T47D (cell line): ENCODE measurements at regions not wholly inside any gene's neighbourhood (a gene's known extent, or its start where the extent isn't known, plus 50 kb on each side); places are given as distances from the start of the nearest gene placed in this dataset.

Experiments used
- DNase-seq, 2 experiments: peaks; one replicate each; pipeline versions ENCODE4 v3.0.0 to v3.0.0-alpha.2; 2011 to 2012; ENCODE audit warnings: low read depth in 1 of 2, low spot score in 1 of 2
- JUND ChIP-seq: IDR thresholded peaks from 2 replicates; pipeline ENCODE4 v1.6.1; 2012; ENCODE audit warnings: low read depth
- in situ Hi-C: cut with HindIII; loops from 2 replicates; pipeline ENCODE4 v1.10.0; 2016; ENCODE audit warnings: low sequenced_read_pairs, low pct_unique_long_range_greater_than_20kb

DNA sequence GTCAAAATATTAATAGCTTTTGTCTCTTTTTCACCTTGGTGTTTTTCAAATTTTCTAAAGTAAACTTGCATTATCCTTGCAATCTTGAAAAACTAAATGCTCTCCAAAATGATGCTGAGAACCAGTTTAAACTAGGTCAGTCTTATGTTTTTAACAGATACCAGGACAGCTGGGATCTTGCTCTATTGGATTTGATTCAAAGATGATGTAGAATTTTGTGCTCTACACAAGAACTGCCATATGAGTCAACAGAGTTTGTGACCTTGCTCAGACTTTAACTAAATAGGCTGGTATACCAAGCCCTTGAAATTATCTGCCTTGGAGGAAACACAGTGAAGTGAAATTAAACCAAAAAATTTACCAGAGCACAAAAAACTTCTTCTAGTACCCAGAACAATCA is 991.1 kb downstream of the STPG2 start:
- no peak for TF ChIP-seq JUND
- in situ Hi-C loops = no loop called here

DNA sequence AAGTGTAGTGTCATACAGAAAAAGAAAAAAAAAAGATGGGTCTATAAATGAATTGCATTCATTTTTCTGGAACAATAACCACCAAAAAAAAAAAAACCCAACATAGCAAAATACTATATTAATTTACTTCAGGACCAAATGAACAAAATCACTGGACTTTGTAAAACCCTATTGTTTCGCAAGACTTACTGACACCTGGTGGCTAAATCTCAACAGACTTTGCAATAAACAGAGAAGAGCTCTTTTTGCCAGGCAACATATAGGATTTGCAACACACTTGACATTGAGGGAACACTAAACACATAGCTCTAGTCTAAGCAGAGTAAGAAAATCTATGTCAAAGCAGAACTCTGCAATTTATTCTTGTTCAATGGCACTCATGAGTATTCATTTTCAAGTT is 990.2 kb downstream of the STPG2 start:
- peak; percentile 1 to 49 for DNase-seq
- in situ Hi-C loops = no loop called here
- TF ChIP-seq JUND = no peak

More for the DNA sequence above, 991.1 kb downstream of the STPG2 start:
- DNase-seq = no peak

DNA sequence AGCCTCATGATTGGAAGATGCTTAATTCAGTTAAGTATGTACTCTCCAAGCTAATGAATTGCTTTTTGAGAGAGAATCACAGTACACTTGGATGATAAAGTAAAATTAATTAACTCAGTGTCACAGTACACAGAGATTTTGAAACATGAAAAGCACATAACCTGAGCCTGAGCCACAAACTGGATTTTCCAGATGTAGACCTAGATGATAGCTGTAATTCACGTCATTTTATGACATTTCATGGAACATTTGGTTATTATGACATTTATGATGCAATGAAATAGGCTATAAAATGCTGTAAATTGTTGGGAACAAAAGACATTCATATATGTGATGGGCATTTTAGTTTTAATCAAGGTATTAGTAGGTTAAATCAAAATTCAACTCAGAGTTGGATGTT is 983.7 kb downstream of the STPG2 start:
- TF ChIP-seq JUND = no peak
- in situ Hi-C loops = no loop called here
- DNase-seq = no peak

DNA sequence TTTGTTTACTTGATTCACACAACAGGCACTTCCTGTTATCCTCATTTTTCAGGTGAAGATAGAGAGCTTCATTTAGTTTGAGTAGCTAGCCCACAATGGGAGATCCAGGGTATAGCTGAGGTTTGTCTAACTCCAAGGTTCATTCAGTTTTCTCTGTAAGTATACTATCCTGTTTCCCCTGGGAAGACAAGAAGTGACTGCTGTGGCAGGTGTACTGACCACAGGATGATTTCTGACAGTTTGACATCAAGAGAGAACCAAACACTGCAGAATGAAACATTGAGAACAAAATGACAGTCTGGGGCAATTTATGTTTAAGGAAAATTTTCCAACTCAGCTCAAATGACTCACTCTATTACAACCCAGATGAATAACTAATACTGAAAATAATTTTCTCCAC is 958.0 kb downstream of the STPG2 start:
- TF ChIP-seq JUND = no peak
- in situ Hi-C loops = no loop called here
- no peak for DNase-seq

DNA sequence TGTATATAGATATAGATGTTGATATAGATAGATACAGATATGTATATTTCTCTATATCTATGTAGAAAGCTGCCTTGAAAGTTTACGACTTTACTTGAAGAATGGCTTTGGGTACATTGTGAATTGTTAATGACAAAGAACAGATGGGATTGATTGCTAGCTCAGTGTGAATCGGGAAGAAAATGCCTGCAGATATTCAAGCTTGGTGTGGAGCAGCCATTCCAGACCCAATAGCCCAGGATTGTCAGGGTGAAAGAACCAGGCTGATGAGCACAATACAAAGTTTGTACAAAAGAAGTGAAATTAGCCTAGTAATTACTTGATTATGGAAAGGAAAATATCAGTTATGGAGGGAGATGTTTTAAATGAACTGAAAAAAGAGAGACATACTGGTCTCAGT is 946.2 kb downstream of the STPG2 start:
- in situ Hi-C loops = no loop called here
- no peak for DNase-seq
- no peak for TF ChIP-seq JUND

DNA sequence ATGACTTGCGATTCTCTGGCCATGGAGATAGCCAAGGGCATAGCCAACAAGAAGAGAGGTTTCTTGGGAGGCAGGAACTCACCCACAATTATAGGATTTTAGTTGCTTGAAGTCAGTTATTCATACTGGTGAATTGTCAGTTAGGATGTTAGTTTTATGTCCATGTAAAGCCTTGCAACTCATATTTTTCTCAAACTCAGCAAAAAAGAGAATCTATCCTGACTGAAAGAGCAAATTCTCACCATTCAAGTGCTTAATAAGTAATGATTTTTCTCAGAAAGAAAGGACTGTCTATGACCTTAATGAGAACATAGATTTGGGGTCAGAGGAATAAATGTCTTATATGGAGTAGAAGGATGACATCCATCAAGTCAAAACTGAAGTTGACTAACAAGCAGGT is 934.5 kb downstream of the STPG2 start:
- no peak for TF ChIP-seq JUND
- in situ Hi-C loops = no loop called here

DNA sequence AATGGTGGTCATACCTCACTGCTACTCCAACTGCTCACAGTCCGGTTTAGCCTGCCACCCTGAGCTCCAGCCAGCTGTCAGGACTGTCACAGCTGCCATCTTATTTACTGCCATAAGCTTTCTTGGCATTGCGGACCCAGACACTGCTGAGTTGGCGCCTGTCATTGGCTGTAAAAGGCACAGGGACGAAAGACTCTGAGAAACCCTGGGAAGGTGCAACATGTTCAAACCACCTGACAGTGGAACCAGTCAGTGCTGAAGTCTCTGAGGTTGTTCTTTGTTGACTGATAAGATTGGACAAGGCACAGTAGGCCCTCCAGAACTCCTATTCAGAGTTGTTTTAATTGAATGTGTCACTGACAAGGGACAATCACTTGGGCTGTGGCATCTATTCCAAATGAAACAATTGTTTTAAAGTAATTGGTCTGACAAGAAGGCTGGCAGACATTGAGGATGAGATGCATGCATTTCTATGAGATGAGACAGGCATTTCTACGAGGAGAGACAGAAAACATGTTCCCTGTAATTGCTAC is 927.8 kb downstream of the STPG2 start:
- TF ChIP-seq JUND = no peak
- no peak for DNase-seq
- in situ Hi-C loops = no loop called here

More for the DNA sequence above, 934.5 kb downstream of the STPG2 start:
- no peak for DNase-seq

DNA sequence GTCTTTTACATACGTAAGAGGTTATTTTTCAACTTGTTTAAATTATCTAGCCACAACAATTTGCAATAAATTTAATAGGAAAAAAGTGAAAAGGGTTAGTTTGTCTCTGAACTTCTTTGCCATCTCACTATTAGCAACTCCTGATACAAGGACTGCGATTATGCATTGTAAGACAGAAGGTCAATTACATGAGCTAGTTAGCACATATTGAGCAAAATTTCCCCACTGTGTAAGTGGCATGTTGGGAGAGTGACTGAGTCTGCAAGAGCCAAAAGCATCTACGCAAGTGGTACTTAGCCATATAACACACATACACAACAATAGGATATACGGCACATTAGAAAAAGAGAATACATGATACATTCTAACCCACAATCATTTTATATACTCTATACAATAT is 927.2 kb downstream of the STPG2 start:
- in situ Hi-C loops = no loop called here
- no peak for DNase-seq
- TF ChIP-seq JUND = no peak

DNA sequence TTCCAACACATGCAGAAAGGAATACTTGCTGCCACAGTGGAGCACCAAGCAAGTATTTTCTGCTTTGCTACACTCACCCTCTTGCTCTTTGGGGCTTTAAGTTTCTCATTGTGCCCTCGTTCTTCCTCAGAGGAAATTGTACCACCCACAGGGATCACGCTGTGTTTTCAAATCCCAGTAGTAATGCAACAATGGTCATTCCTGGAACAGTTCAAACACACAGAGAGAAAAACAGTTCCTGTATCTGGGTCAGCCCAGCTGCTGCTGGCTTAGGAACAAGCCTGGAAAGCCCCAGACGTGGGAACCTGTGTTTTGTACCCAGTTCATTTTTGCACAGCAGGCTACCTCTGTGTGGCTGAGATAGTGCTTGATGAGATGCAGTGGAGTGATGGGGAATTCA is 907.8 kb downstream of the STPG2 start:
- no peak for TF ChIP-seq JUND
- in situ Hi-C loops = no loop called here
- DNase-seq = no peak

DNA sequence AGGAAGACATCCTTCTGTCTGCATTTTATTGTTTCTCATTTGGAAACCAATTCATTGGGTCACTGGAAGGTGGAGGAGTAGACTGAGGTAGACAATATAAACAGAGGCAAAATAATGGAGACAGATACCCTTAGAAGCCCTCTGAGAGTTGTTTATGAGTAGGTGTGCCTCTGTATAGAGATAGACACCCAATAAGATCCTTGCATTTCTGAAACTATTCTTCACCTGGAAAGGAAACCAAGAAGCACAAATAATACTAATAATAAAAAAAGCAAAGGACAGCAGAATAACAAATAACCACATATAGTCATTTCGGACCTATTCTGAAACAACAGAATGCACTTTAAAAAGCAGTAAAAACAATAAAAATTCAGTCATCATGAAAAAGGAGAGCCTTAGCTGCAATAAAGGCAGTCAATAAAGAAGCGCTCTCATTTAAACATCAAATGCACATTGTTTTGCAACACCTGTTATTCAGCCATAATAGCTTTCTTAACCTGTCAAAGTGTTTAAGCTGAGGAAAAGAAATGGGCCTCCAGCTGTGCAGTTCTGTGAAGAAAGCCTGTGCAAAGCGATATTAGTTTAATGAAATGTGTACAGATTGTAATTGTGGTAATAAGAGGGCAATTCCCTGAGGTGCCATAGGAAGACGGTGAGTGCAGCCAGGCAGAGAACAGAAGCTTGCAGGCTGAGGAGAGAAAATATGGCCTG is 904.2 kb downstream of the STPG2 start:
- TF ChIP-seq JUND = no peak
- DNase-seq = no peak
- in situ Hi-C loops = no loop called here

DNA sequence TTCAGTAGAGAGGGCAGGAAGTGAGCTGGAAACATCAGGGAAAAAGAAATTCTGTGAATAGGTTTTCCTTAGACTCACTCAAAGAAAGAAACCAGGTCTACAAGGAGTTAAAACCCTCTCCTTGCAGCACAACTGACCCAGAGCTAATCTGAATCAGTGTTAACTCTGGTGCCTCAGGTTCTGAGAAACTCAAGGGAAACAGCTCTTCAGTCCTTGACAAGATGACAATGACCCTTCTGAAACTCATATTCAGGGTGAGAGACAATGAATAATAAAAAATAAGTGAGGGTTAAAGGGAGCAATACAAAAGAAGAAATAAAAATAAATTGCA is 903.6 kb downstream of the STPG2 start:
- in situ Hi-C loops = no loop called here
- no peak for DNase-seq
- TF ChIP-seq JUND = no peak

DNA sequence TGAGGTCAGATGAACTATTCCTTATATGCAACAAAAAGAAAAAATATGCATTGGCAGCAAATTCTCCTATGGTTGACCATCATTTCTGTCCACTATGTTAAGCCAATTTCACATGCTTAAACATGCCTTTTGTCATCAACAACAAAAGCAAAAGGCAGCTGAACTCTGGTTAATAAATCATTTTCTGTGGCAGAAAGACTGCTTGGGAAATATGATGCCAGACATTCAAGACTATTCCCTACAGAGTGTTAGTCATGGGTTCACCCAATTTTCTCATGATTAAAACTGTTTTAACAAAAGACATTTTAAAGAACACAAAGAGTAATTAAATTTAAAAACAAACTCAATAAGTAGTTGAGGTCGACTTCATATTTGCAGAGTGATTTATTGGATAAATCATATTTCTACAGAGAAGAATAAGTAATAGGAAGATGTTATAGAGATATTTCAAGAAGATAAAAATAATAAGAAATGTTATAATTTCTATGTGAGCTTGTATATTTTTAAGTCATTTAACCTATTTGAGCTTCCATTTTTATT is 890.6 kb downstream of the STPG2 start:
- DNase-seq = peak in 1 of 2 experiments; percentile 1
- in situ Hi-C loops = no loop called here
- no peak for TF ChIP-seq JUND

DNA sequence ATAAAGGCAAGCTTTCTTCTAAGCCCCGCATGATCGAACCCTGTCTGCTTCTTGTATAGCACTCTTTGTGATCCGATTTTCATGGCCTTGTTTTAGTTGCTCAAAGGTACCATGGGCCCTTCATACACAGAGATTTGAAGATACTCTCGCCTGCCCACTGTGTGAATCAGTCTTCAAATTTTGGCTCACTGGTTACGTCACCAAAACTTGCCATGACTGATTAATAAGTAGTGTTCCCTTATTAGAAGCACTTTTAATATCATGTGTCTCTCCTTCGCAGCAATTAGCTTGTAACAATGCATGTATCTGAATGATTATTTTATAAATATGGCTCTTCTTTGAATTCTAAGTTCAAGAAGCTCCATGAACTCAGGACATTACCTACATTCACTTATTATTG is 880.5 kb downstream of the STPG2 start:
- no peak for DNase-seq
- no peak for TF ChIP-seq JUND
- in situ Hi-C loops = no loop called here

DNA sequence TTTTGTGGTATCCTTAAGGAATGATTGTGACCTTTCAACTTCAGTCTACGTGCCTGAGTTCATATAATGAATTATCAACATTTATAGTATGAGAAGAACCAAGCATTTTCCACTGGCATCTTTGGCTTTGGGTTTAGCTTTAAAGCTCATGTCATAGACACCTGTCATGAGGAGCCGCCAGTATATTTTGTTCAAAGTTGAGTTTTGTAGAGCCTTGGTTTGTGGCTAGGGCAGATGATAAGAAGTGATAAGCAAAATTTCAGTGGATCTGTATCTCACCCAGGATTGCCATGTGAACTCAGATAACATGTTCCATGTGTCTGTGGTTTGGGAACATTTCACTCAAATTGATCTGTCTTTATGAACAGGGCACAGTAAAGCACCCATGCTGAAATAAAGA is 873.2 kb downstream of the STPG2 start:
- no peak for TF ChIP-seq JUND

More for the DNA sequence above, 873.2 kb downstream of the STPG2 start:
- in situ Hi-C loops = no loop called here
- DNase-seq = no peak
